Kidney epithelial cell (primary cell): ENCODE measurements at regions not wholly inside any gene's neighbourhood (a gene's known extent, or its start where the extent isn't known, plus 50 kb on each side); places are given as distances from the start of the nearest gene placed in this dataset.

ENCODE experiments used
- DNase-seq: peaks from one replicate; pipeline ENCODE4 v3.0.0-alpha.2; 2010; ENCODE audit warnings: low read depth
- H3K27me3 ChIP-seq: 2 replicates; pipeline ENCODE4 v1.6.0; 2011; ENCODE audit warnings: low read length; ENCODE audit not compliant: control insufficient read depth, insufficient read depth
- H3K36me3 ChIP-seq: 2 replicates; pipeline ENCODE4 v1.5.1; 2011; ENCODE audit warnings: low read length; ENCODE audit not compliant: control insufficient read depth, insufficient read depth
- H3K4me3 ChIP-seq: 2 replicates; pipeline ENCODE4 v1.5.1; 2011; ENCODE audit warnings: low read depth, mild to moderate bottlenecking, control low read depth, low read length
- CTCF ChIP-seq: IDR thresholded peaks from 2 replicates; pipeline ENCODE4 v1.5.1; 2011; ENCODE audit warnings: mild to moderate bottlenecking, moderate library complexity, low read length, control low read depth, inconsistent platforms; ENCODE audit not compliant: insufficient read depth, poor library complexity, severe bottlenecking

- Histone ChIP-seq H3K27me3 (no peaks in the 10 kb centered on the region), H3K36me3 (no peaks in the 10 kb centered on the region), H3K4me3 (no peak overlapping the region)
- TF ChIP-seq CTCF = no peak
- DNase-seq = no peak
These were observed 207.2 kb downstream of the VAPA start for GRCh38 chr18:10121028-10121427.

DNA sequence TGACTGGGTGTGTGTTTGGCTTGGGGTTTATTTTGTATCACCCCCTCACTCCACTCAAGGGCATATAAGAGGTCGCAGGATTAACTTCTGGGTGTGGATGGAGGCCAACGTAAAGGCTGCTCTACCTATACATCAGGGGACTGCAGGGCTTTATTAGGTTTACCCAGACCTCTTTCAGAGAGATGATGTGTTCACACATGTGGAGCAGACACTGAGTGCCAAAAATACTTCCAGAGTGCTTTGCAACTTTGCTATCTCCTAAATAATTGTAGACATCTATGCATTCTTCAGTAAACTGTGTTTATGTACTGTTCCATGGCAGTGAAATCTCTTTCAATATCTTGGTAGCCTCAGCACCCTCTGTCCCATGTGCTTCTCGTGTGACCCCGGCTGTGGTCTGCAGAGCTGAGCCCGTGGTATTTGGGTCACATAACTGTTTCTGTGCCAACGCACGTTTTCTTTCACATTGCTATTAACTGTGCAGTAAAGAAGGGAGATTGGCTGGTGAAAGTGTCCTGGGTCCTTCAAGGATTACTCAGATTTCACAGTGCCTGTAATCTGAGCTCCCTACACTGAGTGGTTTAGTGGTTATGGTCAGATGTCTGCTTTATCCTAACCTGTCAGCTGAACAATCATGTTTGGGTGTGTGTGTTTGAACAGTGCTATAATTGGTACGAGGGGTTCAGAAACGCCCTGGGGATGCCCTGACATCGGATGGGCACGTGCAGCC, 208.1 kb downstream of the VAPA start:
- Histone ChIP-seq H3K4me3 (no peak overlapping the region), H3K27me3 (no peaks in the 10 kb centered on the region), H3K36me3 (no peaks in the 10 kb centered on the region)
- no peak for TF ChIP-seq CTCF
- peak; percentile 19 for DNase-seq

- no peak for TF ChIP-seq CTCF
- peaks cover 5% of the 10 kb centered on the region for H3K27me3 ChIP-seq
- H3K36me3 ChIP-seq = no peaks in the 10 kb centered on the region
- H3K4me3 ChIP-seq = no peak overlapping the region
- DNase-seq = no peak
These were observed 209.5 kb downstream of the VAPA start for GRCh38 chr18:10122988-10123950.

- DNase-seq = no peak
- no peaks in the 10 kb centered on the region for H3K36me3 ChIP-seq
- peaks cover 6% of the 10 kb centered on the region for H3K27me3 ChIP-seq
- no peak overlapping the region for H3K4me3 ChIP-seq
- no peak for TF ChIP-seq CTCF
These were observed 210.3 kb downstream of the VAPA start for GRCh38 chr18:10124071-10124470.

GRCh38 chr18:10124557-10124956, 210.7 kb downstream of the VAPA start:
- Histone ChIP-seq H3K27me3 (peaks cover 6% of the 10 kb centered on the region), H3K36me3 (no peaks in the 10 kb centered on the region), H3K4me3 (no peak overlapping the region)
- no peak for TF ChIP-seq CTCF
- no peak for DNase-seq
